HepG2 (cell line): ENCODE measurements at regions not wholly inside any gene's neighbourhood (a gene's known extent, or its start where the extent isn't known, plus 50 kb on each side); places are given as distances from the start of the nearest gene placed in this dataset.

Experiments
- AFF4 ChIP-seq: sonication (generic); formaldehyde crosslinking; IDR thresholded peaks from 2 replicates; pipeline ENCODE4 v1.4.0; 2020; ENCODE audit warnings: missing genetic modification reagents
- CTCF ChIP-seq: sonication (generic); formaldehyde crosslinking; IDR thresholded peaks from 2 replicates; pipeline ENCODE4 v1.5.0; 2020; ENCODE audit warnings: mild to moderate bottlenecking, missing genetic modification reagents, moderate library complexity
- ELF4 ChIP-seq: sonication (generic); formaldehyde crosslinking; IDR thresholded peaks from 2 replicates; pipeline ENCODE4 v1.5.0; 2020; ENCODE audit warnings: missing genetic modification reagents, mild to moderate bottlenecking, moderate library complexity, borderline replicate concordance
- JUND ChIP-seq: sonication (generic); formaldehyde crosslinking; IDR thresholded peaks from 2 replicates; pipeline ENCODE4 v1.8.0; 2022; ENCODE audit warnings: mild to moderate bottlenecking, missing genetic modification reagents
- PHF20 ChIP-seq: sonication (generic); formaldehyde crosslinking; IDR thresholded peaks from 2 replicates; pipeline ENCODE4 v1.5.0; 2020; ENCODE audit warnings: mild to moderate bottlenecking, missing genetic modification reagents
- ZBTB21 ChIP-seq: sonication (generic); formaldehyde crosslinking; IDR thresholded peaks from 2 replicates; pipeline ENCODE4 v1.4.0; 2020; ENCODE audit warnings: missing genetic modification reagents
- ZFP1 ChIP-seq: IDR thresholded peaks from 2 replicates; pipeline ENCODE4 v1.6.1; 2016
- ZNF142 ChIP-seq: sonication (generic); formaldehyde crosslinking; IDR thresholded peaks from 2 replicates; pipeline ENCODE4 v1.4.0; 2020; ENCODE audit warnings: missing genetic modification reagents
- ZNF232 ChIP-seq: sonication (generic); formaldehyde crosslinking; IDR thresholded peaks from 2 replicates; pipeline ENCODE4 v1.4.0; 2020; ENCODE audit warnings: missing genetic modification reagents, borderline replicate concordance
- ZZZ3 ChIP-seq: sonication (generic); formaldehyde crosslinking; IDR thresholded peaks from 2 replicates; pipeline ENCODE4 v1.4.0; 2020; ENCODE audit warnings: missing genetic modification reagents, mild to moderate bottlenecking, borderline replicate concordance
- TF ChIP-seq, protein P1 (sequence below): sonication (generic); formaldehyde crosslinking; IDR thresholded peaks from 2 replicates; pipeline ENCODE4 v1.4.0; 2020; ENCODE audit warnings: missing genetic modification reagents

DNA sequence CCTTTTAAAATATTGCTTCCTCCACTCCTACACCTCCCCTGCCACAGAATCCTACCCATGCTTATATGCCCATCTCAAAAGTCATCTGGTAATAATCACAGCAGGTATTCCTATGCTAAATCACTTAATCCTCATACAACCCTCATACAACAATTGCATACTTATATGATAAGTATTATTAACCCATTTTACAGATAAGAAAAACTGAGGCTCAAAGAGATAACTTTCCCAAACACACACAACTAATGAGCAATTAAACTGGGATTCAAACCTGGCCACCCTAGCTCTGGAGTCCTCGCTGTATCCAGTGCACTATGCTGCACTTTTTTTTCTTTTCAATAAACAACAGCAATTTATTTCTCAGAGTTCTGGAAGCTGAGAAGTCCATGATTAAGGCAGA, 99.8 kb upstream of the TSPAN5 start:
- TF ChIP-seq ZFP1: no peak
- no peak for TF ChIP-seq ELF4 (CRISPR knock-in tag)
- no peak for TF ChIP-seq ZNF232
- no peak for TF ChIP-seq ZNF142 (CRISPR knock-in tag)
- TF ChIP-seq AFF4 (CRISPR knock-in tag): no peak
- TF ChIP-seq PHF20 (CRISPR knock-in tag): no peak
- no peak for TF ChIP-seq CTCF (CRISPR knock-in tag)
- TF ChIP-seq, protein P1, sequence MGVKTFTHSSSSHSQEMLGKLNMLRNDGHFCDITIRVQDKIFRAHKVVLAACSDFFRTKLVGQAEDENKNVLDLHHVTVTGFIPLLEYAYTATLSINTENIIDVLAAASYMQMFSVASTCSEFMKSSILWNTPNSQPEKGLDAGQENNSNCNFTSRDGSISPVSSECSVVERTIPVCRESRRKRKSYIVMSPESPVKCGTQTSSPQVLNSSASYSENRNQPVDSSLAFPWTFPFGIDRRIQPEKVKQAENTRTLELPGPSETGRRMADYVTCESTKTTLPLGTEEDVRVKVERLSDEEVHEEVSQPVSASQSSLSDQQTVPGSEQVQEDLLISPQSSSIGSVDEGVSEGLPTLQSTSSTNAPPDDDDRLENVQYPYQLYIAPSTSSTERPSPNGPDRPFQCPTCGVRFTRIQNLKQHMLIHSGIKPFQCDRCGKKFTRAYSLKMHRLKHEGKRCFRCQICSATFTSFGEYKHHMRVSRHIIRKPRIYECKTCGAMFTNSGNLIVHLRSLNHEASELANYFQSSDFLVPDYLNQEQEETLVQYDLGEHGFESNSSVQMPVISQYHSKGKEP (CRISPR knock-in tag): no peak
- no peak for TF ChIP-seq ZBTB21 (CRISPR knock-in tag)
- no peak for TF ChIP-seq ZZZ3
- TF ChIP-seq JUND (CRISPR knock-in tag): no peak
